ENCODE measurements at regions not wholly inside any gene's neighbourhood (a gene's known extent, or its start where the extent isn't known, plus 50 kb on each side); places are given as distances from the start of the nearest gene placed in this dataset.

DNA sequence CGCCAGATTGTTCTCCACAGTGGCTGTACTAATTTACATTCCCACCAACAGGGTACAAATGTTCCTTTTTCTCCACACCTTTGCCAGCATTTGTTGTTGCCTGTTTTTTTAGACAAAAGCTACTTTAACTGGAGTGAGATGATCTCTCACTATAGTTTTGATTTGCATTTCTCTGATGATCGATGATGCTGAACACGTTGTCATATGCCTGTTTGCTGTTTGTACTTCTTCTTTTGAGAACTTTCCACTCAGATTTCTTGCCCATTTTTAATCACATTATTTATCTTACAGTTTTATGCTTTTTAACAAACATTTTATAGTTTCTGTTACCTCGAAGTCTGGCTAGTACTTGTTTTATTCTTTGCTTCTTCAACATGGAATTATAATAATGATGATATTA, 643.7 kb upstream of the ALCAM start:
- WGBS, 3 donors: 78 to 87% (median 82%) methylated on average over 4 of the region's 4 CpGs
- Histone ChIP-seq H3K27ac (no peak overlapping the region), H3K9me3 (peaks cover 3% of the 10 kb centered on the region), H3K4me1 (no peaks in the 10 kb centered on the region), H3K27me3 (ENCODE audit: insufficient read depth in 3 of 3, low read length in 2 of 3) (no peaks in the 10 kb centered on the region), H3K36me3 (ENCODE audit: insufficient read depth in 1 of 2, low read depth in 1 of 2) (no peaks in the 10 kb centered on the region), H3K4me3 (no peak overlapping the region)
- no peak for ATAC-seq
- intact Hi-C loops (cut with DNase I): no loop called here
- no peak for DNase-seq
- TF ChIP-seq, protein P1, sequence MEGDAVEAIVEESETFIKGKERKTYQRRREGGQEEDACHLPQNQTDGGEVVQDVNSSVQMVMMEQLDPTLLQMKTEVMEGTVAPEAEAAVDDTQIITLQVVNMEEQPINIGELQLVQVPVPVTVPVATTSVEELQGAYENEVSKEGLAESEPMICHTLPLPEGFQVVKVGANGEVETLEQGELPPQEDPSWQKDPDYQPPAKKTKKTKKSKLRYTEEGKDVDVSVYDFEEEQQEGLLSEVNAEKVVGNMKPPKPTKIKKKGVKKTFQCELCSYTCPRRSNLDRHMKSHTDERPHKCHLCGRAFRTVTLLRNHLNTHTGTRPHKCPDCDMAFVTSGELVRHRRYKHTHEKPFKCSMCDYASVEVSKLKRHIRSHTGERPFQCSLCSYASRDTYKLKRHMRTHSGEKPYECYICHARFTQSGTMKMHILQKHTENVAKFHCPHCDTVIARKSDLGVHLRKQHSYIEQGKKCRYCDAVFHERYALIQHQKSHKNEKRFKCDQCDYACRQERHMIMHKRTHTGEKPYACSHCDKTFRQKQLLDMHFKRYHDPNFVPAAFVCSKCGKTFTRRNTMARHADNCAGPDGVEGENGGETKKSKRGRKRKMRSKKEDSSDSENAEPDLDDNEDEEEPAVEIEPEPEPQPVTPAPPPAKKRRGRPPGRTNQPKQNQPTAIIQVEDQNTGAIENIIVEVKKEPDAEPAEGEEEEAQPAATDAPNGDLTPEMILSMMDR (IDR thresholded peaks at IDR 0.05): no peak

DNA sequence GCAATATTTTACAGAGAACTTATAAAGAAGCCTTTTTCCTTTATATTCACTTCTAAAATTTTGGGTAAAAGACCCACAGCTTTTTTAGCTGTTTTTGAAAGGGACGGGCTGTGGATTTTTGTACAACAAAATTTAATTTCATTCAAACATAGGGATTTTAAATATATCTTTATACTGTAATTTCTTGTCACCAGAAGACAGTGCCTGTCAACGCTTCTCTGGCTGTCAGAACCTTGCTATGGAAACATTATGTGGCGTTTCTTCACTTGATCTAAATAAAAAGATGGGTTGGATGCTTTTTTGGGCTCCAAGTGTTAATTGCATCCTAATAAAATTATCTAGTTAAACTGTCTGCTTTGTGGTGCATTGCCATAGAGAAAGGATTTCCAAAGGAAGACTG, 635.6 kb upstream of the ALCAM start:
- H3K27me3 ChIP-seq (ENCODE audit: insufficient read depth in 3 of 3, low read length in 2 of 3): no peaks in the 10 kb centered on the region
- intact Hi-C loops (cut with DNase I): no loop called here
- no peak overlapping the region for H3K27ac ChIP-seq
- H3K36me3 ChIP-seq (ENCODE audit: insufficient read depth in 1 of 2, low read depth in 1 of 2): no peaks in the 10 kb centered on the region
- 66 to 74% (median 68%) methylated on average over 3 of the region's 3 CpGs for WGBS, 3 donors
- no peaks in the 10 kb centered on the region for H3K4me1 ChIP-seq
- peaks cover 3% of the 10 kb centered on the region for H3K9me3 ChIP-seq
- TF ChIP-seq, protein P1 (IDR thresholded peaks at IDR 0.05): no peak
- no peak overlapping the region for H3K4me3 ChIP-seq
- ATAC-seq (no peak), DNase-seq (no peak)

DNA sequence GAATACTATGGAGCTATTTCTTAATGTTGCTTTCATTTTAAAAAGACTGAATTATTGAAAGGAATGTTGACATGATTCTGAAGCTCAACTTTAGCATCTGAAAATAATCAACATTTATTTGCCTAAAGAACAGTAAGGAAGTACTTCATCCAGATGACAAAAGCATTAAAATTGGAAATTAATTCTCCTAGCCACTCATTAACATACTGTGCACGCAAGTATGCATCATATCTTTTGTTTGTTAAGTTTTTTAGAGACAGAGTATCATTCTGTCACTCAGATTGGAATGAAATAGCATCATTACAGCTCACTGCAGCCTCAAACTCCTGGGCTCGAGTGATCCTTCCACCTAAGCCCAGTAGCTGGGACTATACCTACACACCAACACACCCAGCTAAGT, 632.1 kb upstream of the ALCAM start:
- ATAC-seq: no peak
- 82 to 86% (median 84%) methylated on average over 2 of the region's 2 CpGs for WGBS, 3 donors
- Histone ChIP-seq H3K27ac (no peak overlapping the region), H3K9me3 (no peaks in the 10 kb centered on the region), H3K4me1 (no peaks in the 10 kb centered on the region), H3K4me3 (no peak overlapping the region), H3K27me3 (ENCODE audit: insufficient read depth in 3 of 3, low read length in 2 of 3) (no peaks in the 10 kb centered on the region), H3K36me3 (ENCODE audit: insufficient read depth in 1 of 2, low read depth in 1 of 2) (no peaks in the 10 kb centered on the region)
- no peak for DNase-seq
- intact Hi-C loops (cut with DNase I): no loop called here
- TF ChIP-seq, protein P1 (IDR thresholded peaks at IDR 0.05): no peak

DNA sequence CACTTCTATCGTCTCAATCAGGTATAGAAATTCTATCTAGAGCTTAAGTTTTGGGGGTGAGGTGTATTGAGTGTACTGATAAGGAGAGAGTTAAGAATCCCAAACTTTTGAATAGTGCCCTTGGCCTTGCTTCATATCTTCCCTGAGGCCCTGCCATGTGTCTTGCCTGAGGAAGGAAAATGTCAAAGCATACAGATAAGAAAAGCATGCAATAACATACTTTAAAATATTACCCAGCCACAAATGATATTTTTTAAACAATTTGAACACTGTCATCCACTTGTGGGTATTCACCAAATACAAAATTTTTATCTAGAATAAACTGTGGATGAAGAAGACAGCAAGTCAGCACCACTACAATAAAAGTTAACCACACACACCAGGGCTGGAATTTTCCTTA, 631.0 kb upstream of the ALCAM start:
- ATAC-seq (no peak), DNase-seq (no peak)
- H3K36me3 ChIP-seq (ENCODE audit: insufficient read depth in 1 of 2, low read depth in 1 of 2): no peaks in the 10 kb centered on the region
- H3K9me3 ChIP-seq: no peaks in the 10 kb centered on the region
- H3K27ac ChIP-seq: no peak overlapping the region
- no peaks in the 10 kb centered on the region for H3K4me1 ChIP-seq
- TF ChIP-seq, protein P1 (IDR thresholded peaks at IDR 0.05): no peak
- intact Hi-C loops (cut with DNase I): no loop called here
- 62 to 73% (median 64%) methylated on average over 1 of the region's 1 CpG for WGBS, 3 donors
- H3K4me3 ChIP-seq: no peak overlapping the region
- no peaks in the 10 kb centered on the region for H3K27me3 ChIP-seq (ENCODE audit: insufficient read depth in 3 of 3, low read length in 2 of 3)

DNA sequence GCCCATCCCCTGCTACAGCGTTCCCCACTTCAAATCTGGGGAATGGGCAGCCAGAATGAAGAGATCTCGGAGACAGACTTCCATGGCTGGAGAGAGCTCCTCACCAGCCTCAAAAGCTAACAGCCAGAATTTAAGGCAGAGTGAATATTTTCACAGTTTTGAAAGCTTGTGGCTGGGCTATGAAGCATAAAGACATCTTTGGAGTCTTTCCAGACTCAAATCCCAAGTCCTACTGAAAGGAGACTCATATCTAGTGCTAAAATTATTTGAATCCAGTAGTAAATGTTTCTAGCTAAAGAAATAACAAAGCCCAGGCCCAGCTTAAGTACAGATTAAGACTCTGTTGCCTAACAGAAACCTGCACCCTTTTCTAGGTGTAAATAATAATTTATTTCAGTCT, 628.4 kb upstream of the ALCAM start:
- H3K27me3 ChIP-seq (ENCODE audit: insufficient read depth in 3 of 3, low read length in 2 of 3): no peaks in the 10 kb centered on the region
- H3K9me3 ChIP-seq: no peaks in the 10 kb centered on the region
- intact Hi-C loops (cut with DNase I): no loop called here
- ATAC-seq: no peak
- no peak overlapping the region for H3K27ac ChIP-seq
- no peak for DNase-seq
- TF ChIP-seq, protein P1 (IDR thresholded peaks at IDR 0.05): no peak
- H3K4me3 ChIP-seq: no peak overlapping the region
- H3K36me3 ChIP-seq (ENCODE audit: insufficient read depth in 1 of 2, low read depth in 1 of 2): no peaks in the 10 kb centered on the region
- no peaks in the 10 kb centered on the region for H3K4me1 ChIP-seq
- 73 to 84% (median 75%) methylated on average over 2 of the region's 2 CpGs for WGBS, 3 donors

Measured in psoas muscle (tissue), 7 donors.